Immature natural killer cell (primary cell): ENCODE measurements at regions not wholly inside any gene's neighbourhood (a gene's known extent, or its start where the extent isn't known, plus 50 kb on each side); places are given as distances from the start of the nearest gene placed in this dataset.

Source experiments
- DNase-seq, 3 donors: peaks; one replicate each; pipeline ENCODE4 v3.0.0; 2022; ENCODE audit warnings: mixed read lengths in 1 of 3
- H3K27ac Mint-ChIP-seq, 6 donors: one replicate each; pipeline ENCODE4 v1.8.0; 2020; ENCODE audit warnings: mixed read lengths in 6 of 6, mild to moderate bottlenecking in 5 of 6, inconsistent platforms in 4 of 6, moderate library complexity in 3 of 6
- H3K27me3 Mint-ChIP-seq, 3 donors: one replicate each; pipeline ENCODE4 v1.8.0; 2020 to 2021; ENCODE audit warnings: low read depth in 3 of 3, mild to moderate bottlenecking in 3 of 3, mixed read lengths in 3 of 3, moderate library complexity in 3 of 3, inconsistent platforms in 1 of 3
- H3K36me3 Mint-ChIP-seq, 3 donors: one replicate each; pipeline ENCODE4 v1.8.0; 2020; ENCODE audit warnings: mixed read lengths in 3 of 3, inconsistent platforms in 2 of 3, mild to moderate bottlenecking in 2 of 3
- H3K4me1 Mint-ChIP-seq, 2 donors: one replicate each; pipeline ENCODE4 v1.8.0; 2020; ENCODE audit warnings: inconsistent platforms in 2 of 2, mild to moderate bottlenecking in 2 of 2, mixed read lengths in 2 of 2, moderate library complexity in 1 of 2
- H3K4me3 Mint-ChIP-seq, 5 donors: one replicate each; pipeline ENCODE4 v1.8.0; 2020; ENCODE audit warnings: mild to moderate bottlenecking in 5 of 5, mixed read lengths in 5 of 5, inconsistent platforms in 3 of 5, moderate library complexity in 3 of 5
- H3K9me3 Mint-ChIP-seq, 6 donors: one replicate each; pipeline ENCODE4 v1.8.0; 2020; ENCODE audit warnings: mild to moderate bottlenecking in 6 of 6, mixed read lengths in 6 of 6, inconsistent platforms in 4 of 6, moderate library complexity in 3 of 6

GRCh38 chr10:131789516-131789915 lies 111.3 kb upstream of the PPP2R2D start:
- no peak overlapping the region for H3K27ac Mint-ChIP-seq
- H3K36me3 Mint-ChIP-seq: no peaks in the 10 kb centered on the region
- H3K4me1 Mint-ChIP-seq: no peaks in the 10 kb centered on the region
- H3K9me3 Mint-ChIP-seq: peaks cover 0 to 2% (median 0%) of the 10 kb centered on the region in 6 donors
- H3K4me3 Mint-ChIP-seq: no peak overlapping the region
- H3K27me3 Mint-ChIP-seq: peaks cover 2 to 11% (median 4%) of the 10 kb centered on the region in 3 donors
- DNase-seq: no peak

DNA sequence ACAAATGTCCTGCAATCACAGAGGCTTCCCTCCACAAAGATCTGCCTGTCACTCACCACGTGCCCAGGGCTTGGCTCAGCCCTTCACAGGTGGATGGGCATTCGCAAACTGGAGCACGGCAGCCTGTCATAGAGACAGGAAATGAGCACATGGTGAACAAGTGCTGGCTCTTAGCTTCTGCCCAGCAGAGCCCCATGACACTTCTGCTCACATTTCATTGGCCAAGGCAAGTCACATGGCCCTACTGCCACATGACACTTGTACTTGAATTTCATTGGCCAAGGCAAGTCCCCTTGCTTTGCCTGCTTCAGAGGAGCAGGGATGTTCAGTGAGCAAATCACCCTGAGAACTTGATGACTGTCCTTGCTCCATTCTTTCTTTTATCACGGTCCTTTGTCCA lies 110.8 kb upstream of the PPP2R2D start:
- H3K36me3 Mint-ChIP-seq: no peaks in the 10 kb centered on the region
- H3K9me3 Mint-ChIP-seq: peaks cover 0 to 2% (median 0%) of the 10 kb centered on the region in 6 donors
- H3K4me1 Mint-ChIP-seq: no peaks in the 10 kb centered on the region
- no peak overlapping the region for H3K4me3 Mint-ChIP-seq
- H3K27ac Mint-ChIP-seq: no peak overlapping the region
- H3K27me3 Mint-ChIP-seq: peaks cover 2 to 11% (median 4%) of the 10 kb centered on the region in 3 donors
- DNase-seq: no peak

DNA sequence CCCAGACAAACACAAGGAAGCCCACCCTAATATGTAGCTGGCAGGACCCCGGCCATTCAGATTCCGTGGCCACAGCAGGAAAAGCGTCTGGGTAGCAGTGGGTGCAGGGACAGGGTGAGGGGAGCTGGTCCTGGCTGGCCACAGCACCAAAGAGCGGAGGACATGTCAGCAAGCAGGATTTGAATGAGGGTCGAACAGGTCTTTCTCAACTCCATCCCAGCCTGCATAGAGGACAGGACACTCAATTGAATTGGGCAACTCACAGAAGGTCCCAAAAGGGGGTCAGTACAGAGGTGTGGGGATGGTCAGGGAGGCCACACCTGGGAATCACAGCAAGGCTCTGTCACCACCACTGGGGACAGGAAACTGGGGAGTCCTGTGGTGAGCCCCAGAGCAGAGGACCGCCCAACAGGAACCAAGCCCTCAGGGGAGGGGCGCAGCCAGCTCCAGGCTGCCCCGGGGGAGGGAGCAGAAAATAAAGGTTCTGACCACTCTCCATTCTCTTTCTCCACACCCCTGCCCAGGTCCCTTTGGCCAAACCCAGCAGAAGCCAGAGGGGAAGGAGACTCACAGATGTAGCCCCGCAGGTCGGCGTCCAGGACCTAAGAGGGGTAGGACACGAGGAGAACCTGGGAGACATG lies 108.7 kb upstream of the PPP2R2D start:
- H3K27me3 Mint-ChIP-seq: peaks cover 0 to 20% (median 4%) of the 10 kb centered on the region in 3 donors
- no peaks in the 10 kb centered on the region for H3K36me3 Mint-ChIP-seq
- no peaks in the 10 kb centered on the region for H3K4me1 Mint-ChIP-seq
- peaks cover 0 to 2% (median 0%) of the 10 kb centered on the region in 6 donors for H3K9me3 Mint-ChIP-seq
- no peak overlapping the region for H3K27ac Mint-ChIP-seq
- no peak overlapping the region for H3K4me3 Mint-ChIP-seq
- no peak for DNase-seq

DNA sequence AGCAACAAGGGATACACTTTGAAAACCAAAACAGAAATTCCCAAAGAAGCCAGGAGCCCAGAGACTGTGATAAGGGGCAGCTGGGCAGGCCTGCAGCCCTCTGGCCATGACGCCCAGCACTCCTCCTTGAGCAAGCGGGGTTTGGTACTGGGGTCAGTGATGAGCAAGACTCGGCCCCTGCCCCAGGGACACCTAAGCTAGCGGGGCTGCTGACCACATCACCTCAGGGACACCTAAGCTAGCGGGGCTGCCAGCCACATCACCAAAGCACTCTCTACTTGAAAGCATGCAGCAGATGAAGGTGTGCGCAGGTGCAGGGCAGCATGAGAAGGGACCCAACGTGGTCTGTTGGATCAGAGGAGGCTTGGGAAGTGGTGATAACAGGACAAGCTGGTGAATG lies 108.0 kb upstream of the PPP2R2D start:
- H3K4me3 Mint-ChIP-seq: no peak overlapping the region

DNA sequence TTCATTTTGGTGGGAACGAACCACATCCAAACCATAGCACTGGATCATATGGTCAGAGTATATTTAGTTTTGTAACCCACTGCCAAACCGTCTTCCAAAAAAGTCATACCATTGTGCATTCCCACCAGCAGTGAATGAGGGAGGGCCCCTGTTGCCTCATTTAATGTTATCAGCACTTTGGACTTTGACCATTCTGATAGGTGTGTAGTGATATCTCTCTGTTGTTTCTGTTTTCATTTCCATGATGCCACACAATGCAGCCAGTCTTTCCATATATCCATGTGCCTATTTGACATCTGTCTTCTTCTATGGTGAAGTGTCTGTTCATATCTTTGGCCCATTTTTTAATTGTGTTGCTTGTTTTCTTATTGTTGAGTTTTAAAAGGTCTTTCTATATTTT lies 105.0 kb upstream of the PPP2R2D start:
- Mint-ChIP-seq H3K4me1 (no peaks in the 10 kb centered on the region), H3K27me3 (peaks cover 0 to 21% (median 6%) of the 10 kb centered on the region in 3 donors), H3K4me3 (no peak overlapping the region), H3K27ac (no peak overlapping the region), H3K9me3 (peaks cover 0 to 26% (median 8%) of the 10 kb centered on the region in 6 donors), H3K36me3 (peaks cover 0 to 9% (median 4%) of the 10 kb centered on the region in 3 donors)
- DNase-seq: no peak

More for the DNA sequence above, 108.0 kb upstream of the PPP2R2D start:
- Mint-ChIP-seq H3K27me3 (peaks cover 0 to 20% (median 4%) of the 10 kb centered on the region in 3 donors), H3K36me3 (no peaks in the 10 kb centered on the region), H3K4me1 (no peaks in the 10 kb centered on the region), H3K27ac (no peak overlapping the region), H3K9me3 (peaks cover 0 to 2% (median 0%) of the 10 kb centered on the region in 6 donors)
- DNase-seq: no peak

- H3K4me3 Mint-ChIP-seq: no peak overlapping the region
Observed at GRCh38 chr10:131797626-131798025, 103.2 kb upstream of the PPP2R2D start.

DNA sequence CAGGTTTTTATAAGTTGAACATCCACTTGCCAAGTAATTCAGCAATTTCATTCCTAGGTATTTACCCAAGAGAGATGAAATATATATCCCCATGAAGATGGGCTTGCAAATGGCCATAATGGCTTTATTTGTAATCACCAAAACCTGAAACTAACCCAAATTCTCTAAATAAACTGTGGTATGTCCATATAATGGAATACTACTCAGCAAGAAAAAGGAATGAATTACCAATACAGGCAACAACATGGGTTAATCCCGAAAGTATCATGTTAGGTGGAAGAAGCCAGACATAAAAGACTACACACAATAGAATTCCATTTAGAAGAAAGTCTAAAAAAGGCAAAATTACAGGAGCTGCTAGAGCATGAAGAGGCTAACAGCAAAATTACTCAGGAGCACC lies 101.4 kb upstream of the PPP2R2D start:
- Mint-ChIP-seq H3K27ac (no peak overlapping the region), H3K27me3 (peaks cover 2 to 18% (median 5%) of the 10 kb centered on the region in 3 donors), H3K4me3 (no peak overlapping the region), H3K9me3 (peaks cover 0 to 26% (median 8%) of the 10 kb centered on the region in 6 donors), H3K36me3 (peaks cover 0 to 9% (median 4%) of the 10 kb centered on the region in 3 donors), H3K4me1 (no peaks in the 10 kb centered on the region)
- no peak for DNase-seq

More at GRCh38 chr10:131797626-131798025, 103.2 kb upstream of the PPP2R2D start:
- no peak for DNase-seq
- Mint-ChIP-seq H3K27ac (no peak overlapping the region), H3K4me1 (no peaks in the 10 kb centered on the region), H3K9me3 (peaks cover 0 to 26% (median 8%) of the 10 kb centered on the region in 6 donors), H3K27me3 (peaks cover 0 to 16% (median 7%) of the 10 kb centered on the region in 3 donors), H3K36me3 (peaks cover 0 to 9% (median 4%) of the 10 kb centered on the region in 3 donors)

DNA sequence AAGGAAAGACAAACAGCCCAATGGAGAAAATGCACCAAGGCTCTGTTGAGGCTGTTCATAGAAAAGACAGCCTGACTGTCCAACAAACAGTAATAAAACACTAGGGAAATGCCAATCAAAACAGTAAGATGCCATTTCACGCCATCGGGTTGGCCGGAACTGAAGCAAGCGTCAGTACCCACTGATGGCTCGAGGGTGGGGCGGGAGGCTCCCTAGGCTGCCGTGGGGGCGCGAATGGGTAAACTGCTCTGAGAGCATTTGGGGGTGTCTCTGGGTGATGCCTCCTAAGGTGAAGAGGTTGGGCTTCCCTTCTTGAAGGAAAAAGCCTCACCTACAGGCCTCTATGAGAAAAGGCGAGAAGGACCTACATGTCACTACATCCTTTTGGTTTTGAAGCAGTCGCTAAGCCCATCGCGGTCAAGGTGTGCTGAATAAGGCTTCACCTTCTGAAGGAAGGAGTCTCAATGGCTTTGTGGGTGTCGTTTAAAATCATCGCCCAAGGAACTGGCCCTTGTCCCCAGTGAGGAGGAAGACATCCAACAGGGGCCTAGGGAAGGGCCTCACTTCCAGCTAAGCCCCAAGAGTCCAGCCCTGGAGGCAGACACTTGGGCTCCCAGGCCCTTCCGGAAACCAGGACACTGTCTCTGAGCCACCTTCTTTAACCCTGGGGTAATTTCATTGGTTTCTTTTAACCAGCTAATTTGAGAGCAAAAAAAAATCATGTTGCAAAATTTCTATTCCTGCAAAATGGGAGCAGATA lies 98.5 kb upstream of the PPP2R2D start:
- Mint-ChIP-seq H3K27me3 (peaks cover 2 to 10% (median 5%) of the 10 kb centered on the region in 3 donors), H3K9me3 (peaks cover 0 to 26% (median 8%) of the 10 kb centered on the region in 6 donors), H3K36me3 (peaks cover 0 to 9% (median 4%) of the 10 kb centered on the region in 3 donors), H3K27ac (no peak overlapping the region), H3K4me1 (no peaks in the 10 kb centered on the region), H3K4me3 (no peak overlapping the region)
- no peak for DNase-seq

DNA sequence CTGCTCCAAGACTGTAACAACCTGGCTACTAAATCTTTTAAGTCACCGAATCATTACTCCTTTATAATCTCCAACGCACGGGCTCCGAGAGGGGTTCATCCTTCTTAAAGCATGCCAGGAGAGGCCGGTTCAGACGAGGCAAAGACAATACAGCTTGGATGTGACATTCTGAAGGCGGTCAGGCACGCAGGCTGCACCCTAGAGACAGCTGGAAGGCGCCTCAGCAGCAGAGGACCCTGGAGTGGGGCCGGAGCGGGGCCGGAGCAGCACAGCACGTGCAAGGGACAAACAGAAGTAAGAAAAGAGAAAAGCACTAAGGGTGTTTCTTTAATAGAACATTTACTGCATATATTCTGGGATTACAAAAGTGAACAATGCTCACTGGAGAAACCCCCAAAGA lies 97.8 kb upstream of the PPP2R2D start:
- Mint-ChIP-seq H3K9me3 (peaks cover 0 to 23% (median 8%) of the 10 kb centered on the region in 6 donors), H3K27me3 (peaks cover 2 to 10% (median 5%) of the 10 kb centered on the region in 3 donors), H3K27ac (no peak overlapping the region), H3K36me3 (peaks cover 0 to 8% (median 4%) of the 10 kb centered on the region in 3 donors), H3K4me1 (no peaks in the 10 kb centered on the region), H3K4me3 (no peak overlapping the region)
- DNase-seq: no peak

DNA sequence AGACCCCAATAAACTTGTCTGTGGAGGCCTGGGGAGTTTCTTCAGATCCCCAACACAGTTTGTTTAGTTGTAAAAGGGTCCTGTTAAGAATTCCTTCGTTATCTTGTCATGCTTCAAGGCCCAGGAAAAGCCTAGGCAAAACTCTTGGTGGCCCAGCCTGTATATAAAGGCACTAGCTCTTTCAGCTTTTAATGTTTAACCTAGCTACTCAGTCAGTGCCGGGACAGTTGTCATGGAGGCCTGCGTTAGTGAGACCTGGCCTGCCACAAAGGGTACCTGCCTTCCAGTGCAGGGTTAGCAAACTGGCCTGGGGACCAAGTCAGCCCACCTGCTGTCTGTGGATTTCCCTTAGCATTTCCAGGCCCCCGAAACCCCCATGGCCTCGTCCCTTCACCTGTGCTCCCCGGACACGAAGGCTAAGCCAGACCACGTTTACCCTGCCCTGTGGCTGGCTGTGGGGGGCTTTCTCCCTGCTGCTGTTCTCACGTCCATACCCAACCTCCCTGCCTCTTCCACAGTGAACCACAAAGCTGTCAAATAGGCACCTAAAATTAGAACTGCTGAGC lies 96.9 kb upstream of the PPP2R2D start:
- no peak overlapping the region for H3K4me3 Mint-ChIP-seq
- H3K36me3 Mint-ChIP-seq: peaks cover 0 to 4% (median 4%) of the 10 kb centered on the region in 3 donors
- no peaks in the 10 kb centered on the region for H3K4me1 Mint-ChIP-seq
- no peak overlapping the region for H3K27ac Mint-ChIP-seq
- H3K27me3 Mint-ChIP-seq: peaks cover 2 to 10% (median 2%) of the 10 kb centered on the region in 3 donors
- peaks cover 0 to 13% (median 6%) of the 10 kb centered on the region in 6 donors for H3K9me3 Mint-ChIP-seq
- no peak for DNase-seq

GRCh38 chr10:131804551-131805295 lies 96.1 kb upstream of the PPP2R2D start:
- H3K27ac Mint-ChIP-seq: no peak overlapping the region

DNA sequence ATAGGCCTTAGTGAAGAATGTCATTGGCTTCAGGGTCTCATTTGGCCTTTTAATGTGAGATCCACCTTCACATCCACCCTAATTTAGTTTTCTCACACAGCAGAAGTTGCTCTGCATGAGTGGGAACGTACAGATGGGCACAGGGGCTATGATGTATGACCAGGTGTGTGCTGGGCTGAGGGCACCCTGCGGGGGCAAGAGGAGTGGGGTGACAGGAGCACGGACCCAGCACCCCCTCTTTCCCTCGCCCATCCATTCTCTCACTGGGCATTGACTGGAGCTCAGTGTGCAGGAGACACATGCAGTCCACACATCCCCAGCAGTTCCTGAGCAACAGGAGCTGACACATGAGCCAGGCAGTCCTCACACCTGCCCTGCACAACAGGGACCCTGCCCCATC lies 95.1 kb upstream of the PPP2R2D start:
- H3K9me3 Mint-ChIP-seq: no peaks in the 10 kb centered on the region
- H3K4me1 Mint-ChIP-seq: no peaks in the 10 kb centered on the region
- no peak overlapping the region for H3K27ac Mint-ChIP-seq
- DNase-seq: no peak
- H3K27me3 Mint-ChIP-seq: peaks cover 2 to 8% (median 4%) of the 10 kb centered on the region in 3 donors
- H3K36me3 Mint-ChIP-seq: no peaks in the 10 kb centered on the region
- no peak overlapping the region for H3K4me3 Mint-ChIP-seq

More at GRCh38 chr10:131804551-131805295, 96.1 kb upstream of the PPP2R2D start:
- Mint-ChIP-seq H3K4me1 (no peaks in the 10 kb centered on the region), H3K36me3 (peaks cover 0 to 4% (median 4%) of the 10 kb centered on the region in 3 donors), H3K4me3 (no peak overlapping the region), H3K27me3 (peaks cover 2 to 8% (median 4%) of the 10 kb centered on the region in 3 donors), H3K9me3 (peaks cover 0 to 6% (median 3%) of the 10 kb centered on the region in 6 donors)
- no peak for DNase-seq

DNA sequence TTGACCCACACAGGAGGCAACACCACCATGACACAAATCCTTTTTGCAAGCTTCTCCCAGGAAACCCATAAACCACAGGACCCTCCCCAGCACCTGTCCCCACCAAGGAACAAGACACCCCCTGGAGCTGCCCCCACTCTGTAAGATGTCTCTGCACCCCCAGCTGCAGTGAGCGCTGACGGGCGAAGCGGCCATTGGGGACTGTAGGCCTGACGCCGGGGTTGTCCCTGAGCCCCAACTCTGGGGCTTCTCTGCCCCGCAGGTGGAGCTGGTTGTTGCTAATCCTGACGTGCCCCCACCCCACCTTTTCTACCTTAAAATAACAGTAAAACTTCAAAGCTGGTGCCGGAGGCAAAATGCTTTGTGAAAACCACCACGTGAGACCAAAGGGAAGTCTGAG lies 94.7 kb upstream of the PPP2R2D start:
- no peak overlapping the region for H3K27ac Mint-ChIP-seq
- H3K27me3 Mint-ChIP-seq: peaks cover 2 to 8% (median 4%) of the 10 kb centered on the region in 3 donors
- H3K4me3 Mint-ChIP-seq: no peak overlapping the region
- H3K4me1 Mint-ChIP-seq: no peaks in the 10 kb centered on the region
- no peak for DNase-seq
- no peaks in the 10 kb centered on the region for H3K9me3 Mint-ChIP-seq
- H3K36me3 Mint-ChIP-seq: no peaks in the 10 kb centered on the region
